H1 (cell line): ENCODE measurements at regions not wholly inside any gene's neighbourhood (a gene's known extent, or its start where the extent isn't known, plus 50 kb on each side); places are given as distances from the start of the nearest gene placed in this dataset.

ENCODE experiments used
- CTCF ChIA-PET: fragments of 300-600 bp; sonication (Branson Sonifier 250); formaldehyde crosslinking; loops from one replicate; lab custom pipeline; 2021; ENCODE audit not compliant: partially characterized antibody; lab: Charles Lee
- POLR2A ChIA-PET: fragments of 300-600 bp; sonication (Branson Sonifier 250); formaldehyde crosslinking; loops from one replicate; lab custom pipeline; 2021; ENCODE audit warnings: inconsistent platforms; ENCODE audit not compliant: partially characterized antibody; lab: Charles Lee
- DNase-seq, 2 experiments: peaks; one replicate each; pipeline versions ENCODE4 v3.0.0 to v3.0.0-alpha.2; 2010 to 2022; ENCODE audit warnings: low spot score in 2 of 2, low read depth in 1 of 2, mixed read lengths in 1 of 2
- FAIRE-seq: peaks from 2 replicates; lab custom pipeline; 2011; peaks lifted over from hg19 to GRCh38; lab: Jason Lieb, UNC
- H2AFZ ChIP-seq: 2 replicates; pipeline ENCODE4 v1.8.1; 2012; ENCODE audit warnings: low read length, inconsistent platforms
- H2AK5ac ChIP-seq: 2 replicates; pipeline ENCODE4 v1.6.1; 2013; ENCODE audit warnings: low read depth, low read length
- H2BK120ac ChIP-seq: replicated peaks from 2 replicates; pipeline ENCODE3; 2013; ENCODE audit warnings: low read depth, low read length, inconsistent platforms
- H2BK12ac ChIP-seq: 2 replicates; pipeline ENCODE4 v1.6.1; 2013; ENCODE audit warnings: low read depth, low read length
- H2BK15ac ChIP-seq: 2 replicates; pipeline ENCODE4 v1.6.1; 2013; ENCODE audit warnings: low read length
- H2BK20ac ChIP-seq: 2 replicates; pipeline ENCODE4 v1.6.1; 2013; ENCODE audit warnings: low read length
- H2BK5ac ChIP-seq: 2 replicates; pipeline ENCODE4 v1.6.1; 2013; ENCODE audit warnings: low read depth, low read length
- H3K14ac ChIP-seq: 2 replicates; pipeline ENCODE4 v1.6.1; 2013; ENCODE audit warnings: inconsistent platforms; ENCODE audit not compliant: insufficient read length
- H3K18ac ChIP-seq: 2 replicates; pipeline ENCODE4 v1.6.1; 2013; ENCODE audit warnings: low read length; ENCODE audit errors: extremely low read depth
- H3K23ac ChIP-seq: 2 replicates; pipeline ENCODE4 v1.6.1; 2013; ENCODE audit warnings: inconsistent platforms; ENCODE audit not compliant: insufficient read length
- H3K23me2 ChIP-seq: 2 replicates; pipeline ENCODE4 v1.6.1; 2013; ENCODE audit warnings: low read depth, low read length
- H3K27ac ChIP-seq: 2 replicates; pipeline ENCODE4 v1.6.1; 2011; ENCODE audit warnings: low read depth, low read length, inconsistent platforms
- H3K27me3 ChIP-seq, 4 experiments: replicated peaks in 1 of 4; 1 replicate in 1 of 4; 2 replicates in 3 of 4; pipeline versions ENCODE4 v1.6.1 to v1.8.1; 2011 to 2013; ENCODE audit warnings: low read length in 3 of 4, mild to moderate bottlenecking in 3 of 4, inconsistent platforms in 2 of 4, mixed read lengths in 2 of 4, moderate library complexity in 1 of 4; ENCODE audit not compliant: control insufficient read depth in 3 of 4, insufficient read depth in 3 of 4; ENCODE audit errors: extremely low read depth in 1 of 4
- H3K36me3 ChIP-seq, 4 experiments: 2 replicates each; pipeline versions ENCODE4 v1.6.1 to v1.8.1; 2011 to 2013; ENCODE audit warnings: mild to moderate bottlenecking in 4 of 4, low read length in 3 of 4, moderate library complexity in 2 of 4, control low read depth in 1 of 4, inconsistent platforms in 1 of 4; ENCODE audit not compliant: insufficient read depth in 4 of 4, control insufficient read depth in 2 of 4
- H3K4ac ChIP-seq: replicated peaks from 2 replicates; pipeline ENCODE3; 2013; ENCODE audit warnings: low read length, low read depth, mixed read lengths, inconsistent platforms; ENCODE audit not compliant: insufficient read length
- H3K4me1 ChIP-seq, 4 experiments: replicated peaks in 1 of 4; 1 replicate in 1 of 4; 2 replicates in 3 of 4; pipeline versions ENCODE4 v1.6.1 to v1.8.1; 2011 to 2013; ENCODE audit warnings: low read length in 3 of 4, inconsistent platforms in 2 of 4, mixed read lengths in 1 of 4; ENCODE audit not compliant: insufficient read depth in 4 of 4, control insufficient read depth in 3 of 4
- H3K4me2 ChIP-seq, 2 experiments: 2 replicates each; pipeline versions ENCODE4 v1.6.1 to v1.8.1; 2011 to 2013; ENCODE audit warnings: low read depth in 2 of 2, low read length in 2 of 2, control low read depth in 1 of 2, inconsistent platforms in 1 of 2, mild to moderate bottlenecking in 1 of 2; ENCODE audit not compliant: insufficient read depth in 1 of 2
- H3K4me3 ChIP-seq, 4 experiments: fragments of 200-600, 300-600 bp in 1 of 4; sonication (generic), shearing (Covaris generic), sonication (Bioruptor Twin) in 1 of 4; 2 replicates each; pipeline versions ENCODE4 v1.5.1 to v1.8.1; 2011 to 2016; ENCODE audit warnings: low read length in 4 of 4, low read depth in 3 of 4, control low read depth in 2 of 4, inconsistent platforms in 2 of 4, mild to moderate bottlenecking in 2 of 4, mixed read lengths in 1 of 4, moderate library complexity in 1 of 4; ENCODE audit not compliant: insufficient read depth in 2 of 4; ENCODE audit errors: extremely low read depth in 1 of 4
- H3K56ac ChIP-seq: replicated peaks from 2 replicates; pipeline ENCODE3; 2013; ENCODE audit warnings: low read depth, mild to moderate bottlenecking, mixed read lengths, low read length, inconsistent platforms; ENCODE audit not compliant: insufficient read length
- H3K79me1 ChIP-seq: 2 replicates; pipeline ENCODE4 v1.6.1; 2013; ENCODE audit warnings: low read depth, low read length, control low read depth
- H3K79me2 ChIP-seq, 2 experiments: 2 replicates each; pipeline versions ENCODE4 v1.6.1 to v1.8.1; 2012 to 2013; ENCODE audit warnings: low read length in 2 of 2, mild to moderate bottlenecking in 2 of 2, inconsistent platforms in 1 of 2; ENCODE audit not compliant: insufficient read depth in 2 of 2, control insufficient read depth in 1 of 2
- H3K9ac ChIP-seq, 4 experiments: replicated peaks in 1 of 4; 1 replicate in 1 of 4; 2 replicates in 3 of 4; pipeline versions ENCODE4 v1.6.1 to v1.8.1; 2011 to 2013; ENCODE audit warnings: low read depth in 3 of 4, low read length in 3 of 4, control low read depth in 2 of 4, mild to moderate bottlenecking in 2 of 4, moderate library complexity in 2 of 4, inconsistent platforms in 1 of 4; ENCODE audit errors: extremely low read depth in 1 of 4
- H3K9me3 ChIP-seq, 2 experiments: 2 replicates each; pipeline versions ENCODE4 v1.6.1 to v1.8.1; 2012 to 2013; ENCODE audit warnings: mild to moderate bottlenecking in 2 of 2, moderate library complexity in 2 of 2, control low read depth in 1 of 2, inconsistent platforms in 1 of 2, low read depth in 1 of 2, low read length in 1 of 2, mixed read lengths in 1 of 2; ENCODE audit not compliant: insufficient read depth in 2 of 2
- H4K20me1 ChIP-seq, 2 experiments: replicated peaks in 1 of 2; 2 replicates each; pipeline versions ENCODE3 to v1.8.1; 2011 to 2013; ENCODE audit warnings: inconsistent platforms in 2 of 2, low read length in 2 of 2, mild to moderate bottlenecking in 1 of 2; ENCODE audit not compliant: insufficient read depth in 2 of 2, control insufficient read depth in 1 of 2
- H4K5ac ChIP-seq: 2 replicates; pipeline ENCODE4 v1.6.1; 2013; ENCODE audit warnings: low read length, low read depth, mixed read lengths, inconsistent platforms; ENCODE audit not compliant: insufficient read length
- H4K8ac ChIP-seq: 2 replicates; pipeline ENCODE4 v1.8.0; 2013; ENCODE audit warnings: mild to moderate bottlenecking, moderate library complexity, low read length, inconsistent platforms; ENCODE audit not compliant: insufficient read depth; ENCODE audit errors: extremely low read depth
- H4K91ac ChIP-seq: replicated peaks from 2 replicates; pipeline ENCODE3; 2013; ENCODE audit warnings: low read length, mixed read lengths, inconsistent platforms; ENCODE audit not compliant: insufficient read length
- CEBPB ChIP-seq: IDR thresholded peaks from 2 replicates; pipeline ENCODE4 v1.6.1; 2012; ENCODE audit warnings: low read depth, low read length
- CTCF ChIP-seq, 3 experiments: IDR thresholded peaks; 1 replicate in 2 of 3; 2 replicates in 1 of 3; pipeline versions ENCODE4 v1.5.1 to v1.6.1; 2011; ENCODE audit warnings: low read length in 3 of 3, mild to moderate bottlenecking in 3 of 3, inconsistent platforms in 2 of 3, low read depth in 1 of 3, moderate library complexity in 1 of 3; ENCODE audit not compliant: insufficient read depth in 1 of 3; ENCODE audit errors: control extremely low read depth in 1 of 3
- E2F6 ChIP-seq: IDR thresholded peaks from 2 replicates; pipeline ENCODE4 v1.6.1; 2012; ENCODE audit warnings: inconsistent platforms
- RAD21 ChIP-seq, 2 experiments: IDR thresholded peaks in 1 of 2; conservative IDR thresholded peaks in 1 of 2; 2 replicates each; pipeline ENCODE4 v1.6.1; 2011; ENCODE audit warnings: low read depth in 2 of 2, low read length in 2 of 2, improper control_type of control experiment in 1 of 2, inconsistent platforms in 1 of 2, mild to moderate bottlenecking in 1 of 2, moderate library complexity in 1 of 2
- SRF ChIP-seq: IDR thresholded peaks from 2 replicates; pipeline ENCODE4 v1.6.1; 2011; ENCODE audit warnings: mild to moderate bottlenecking, low read depth, low read length, moderate library complexity
- WGBS, 2 experiments: shearing (Covaris generic) in 1 of 2; methylation state at CpG; one replicate each; pipeline versions ENCODE4 v1.1.6 to v1.1.7; 2013 to 2015; ENCODE audit warnings: low lambda C conversion rate in 2 of 2, mixed read lengths in 2 of 2, inconsistent platforms in 1 of 2, low coverage in 1 of 2, missing lambda C conversion rate in 1 of 2; ENCODE audit not compliant: insufficient replicate concordance in 2 of 2, insufficient coverage in 1 of 2, insufficient read length in 1 of 2; ENCODE audit errors: extremely low coverage in 1 of 2, missing lambda C conversion rate in 1 of 2; 5-methylcytosine and 5-hydroxymethylcytosine counted together

GRCh38 chr6:165229216-165229615 is 80.2 kb downstream of the C6orf118 start:
- no peak overlapping the region for H2BK15ac ChIP-seq
- peaks cover 0 to 2% of the 10 kb centered on the region in 2 experiments; a peak in 1 of 4 replicates for H3K9me3 ChIP-seq
- no peaks in the 10 kb centered on the region for H3K27me3 ChIP-seq
- H3K27ac ChIP-seq, result no peak overlapping the region
- H3K36me3 ChIP-seq, result no peaks in the 10 kb centered on the region
- ChIA-PET CTCF (no interaction called here), POLR2A (no interaction called here)
- no peak overlapping the region for H4K5ac ChIP-seq
- no peaks in the 10 kb centered on the region for H3K23me2 ChIP-seq
- H2BK5ac ChIP-seq, result no peak overlapping the region
- H3K79me1 ChIP-seq, result no peaks in the 10 kb centered on the region
- H3K79me2 ChIP-seq, result no peaks in the 10 kb centered on the region
- no peaks in the 10 kb centered on the region for H4K20me1 ChIP-seq
- no peak overlapping the region for H4K8ac ChIP-seq
- no peak overlapping the region for H2BK120ac ChIP-seq
- no peak overlapping the region for H3K9ac ChIP-seq
- H3K4me3 ChIP-seq, result no peak overlapping the region
- DNase-seq, result no peak
- H3K4ac ChIP-seq, result no peak overlapping the region
- H3K4me2 ChIP-seq, result no peak overlapping the region
- 100% methylated on average over 5 of the region's 5 CpGs; no CpG with 5 or more reads in 1 of the 2 experiments for WGBS, 2 experiments
- no peak overlapping the region for H2BK12ac ChIP-seq
- H3K23ac ChIP-seq, result no peak overlapping the region
- H2AK5ac ChIP-seq, result no peak overlapping the region
- no peak overlapping the region for H2BK20ac ChIP-seq
- H4K91ac ChIP-seq, result no peak overlapping the region
- H3K14ac ChIP-seq, result no peak overlapping the region
- H3K4me1 ChIP-seq, result no peaks in the 10 kb centered on the region
- no peak overlapping the region for H2AFZ ChIP-seq
- H3K56ac ChIP-seq, result no peak overlapping the region
- no peak for FAIRE-seq
- no peak overlapping the region for H3K18ac ChIP-seq
- peak; percentile 2 to 13; a peak in 1 of 4 replicates for TF ChIP-seq RAD21 (IDR thresholded peaks at IDR 0.05 in 1 of 2, conservative IDR thresholded peaks at IDR 0.05 in 1 of 2; ENCODE audit: low read depth in 2 of 2, low read length in 2 of 2)
- no peak for TF ChIP-seq E2F6
- TF ChIP-seq CEBPB, result no peak
- no peak for TF ChIP-seq SRF
- peak; percentile 10 to 56 (median 19) for TF ChIP-seq CTCF (IDR thresholded peaks at IDR 0.05; ENCODE audit: control extremely low read depth in 1 of 3, insufficient read depth in 1 of 3, low read depth in 1 of 3, low read length in 3 of 3)
